Ishikawa (cell line): ENCODE measurements at regions not wholly inside any gene's neighbourhood (a gene's known extent, or its start where the extent isn't known, plus 50 kb on each side); places are given as distances from the start of the nearest gene placed in this dataset.

Experiments
- REST ChIP-seq: IDR thresholded peaks from 2 replicates; pipeline ENCODE4 v1.6.1; 2012; ENCODE audit warnings: low read depth, mild to moderate bottlenecking
- TAF1 ChIP-seq: IDR thresholded peaks from 2 replicates; pipeline ENCODE4 v1.6.1; 2012; ENCODE audit warnings: low read depth, mild to moderate bottlenecking
- TCF12 ChIP-seq: IDR thresholded peaks from 2 replicates; pipeline ENCODE4 v1.6.1; 2012; ENCODE audit warnings: low read depth
- TEAD4 ChIP-seq: IDR thresholded peaks from 2 replicates; pipeline ENCODE4 v1.6.1; 2012
- ZBTB7A ChIP-seq: IDR thresholded peaks from 2 replicates; pipeline ENCODE4 v1.6.1; 2012; ENCODE audit warnings: low read depth

- TF ChIP-seq ZBTB7A (no peak), REST (no peak), TCF12 (no peak), TAF1 (no peak), TEAD4 (no peak)
Measured at GRCh38 chr13:80171096-80171495, 169.8 kb downstream of the SPRY2 start.
